ENCODE measurements at regions not wholly inside any gene's neighbourhood (a gene's known extent, or its start where the extent isn't known, plus 50 kb on each side); places are given as distances from the start of the nearest gene placed in this dataset.

DNA sequence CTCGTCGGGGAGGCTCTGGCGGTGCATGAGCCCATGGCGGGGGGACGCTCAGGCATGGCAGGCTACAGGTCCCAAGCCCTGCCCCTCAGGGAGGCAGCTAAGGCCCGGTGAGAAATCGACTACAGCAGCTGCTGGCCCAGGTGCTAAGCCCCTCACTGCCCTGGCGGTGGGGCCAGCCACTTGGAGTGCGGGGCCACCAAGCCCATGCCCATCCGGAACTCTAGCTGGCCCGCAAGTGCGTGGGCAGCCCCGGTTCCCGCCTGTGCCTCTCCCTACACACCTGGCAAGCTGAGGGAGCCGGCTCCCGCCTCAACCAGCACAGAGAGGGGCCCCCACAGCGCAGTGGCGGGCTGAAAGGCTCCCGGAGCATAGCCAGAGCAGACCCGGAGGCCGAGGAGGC lies 1896.9 kb upstream of the CDH6 start:
- intact Hi-C loops (cut with micrococcal nuclease) = no loop called here
- no peaks in the 10 kb centered on the region for H3K36me3 ChIP-seq (ENCODE audit: control insufficient read depth, insufficient read depth, low read length)

DNA sequence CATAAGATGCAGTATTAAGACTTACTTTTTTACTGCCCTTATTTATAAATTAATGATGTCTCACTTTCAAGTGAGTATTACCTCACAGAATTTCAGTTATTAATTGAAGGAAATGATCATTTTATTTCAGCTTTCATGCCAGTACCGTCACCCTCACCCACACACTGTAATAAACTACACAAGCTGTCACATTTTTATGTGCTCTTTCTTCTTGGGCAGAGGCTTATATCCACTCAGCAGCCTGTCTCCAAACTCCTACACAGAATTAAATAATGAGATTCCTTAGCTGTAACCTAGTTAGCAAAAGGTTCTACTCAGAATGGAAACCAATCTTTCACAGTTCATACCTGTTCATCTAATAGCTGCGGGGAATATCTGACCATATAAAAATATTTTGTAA lies 1915.8 kb upstream of the CDH6 start:
- Mint-ChIP-seq H3K36me3 (peaks cover 6% of the 10 kb centered on the region), H3K27ac (no peak overlapping the region), H3K4me3 (no peak overlapping the region), H3K27me3 (ENCODE audit: low read depth in 2 of 2) (no peaks in the 10 kb centered on the region), H3K4me1 (no peaks in the 10 kb centered on the region), H3K9me3 (peaks cover 13 to 20% of the 10 kb centered on the region in 2 donors)
- TF ChIP-seq, protein P1, sequence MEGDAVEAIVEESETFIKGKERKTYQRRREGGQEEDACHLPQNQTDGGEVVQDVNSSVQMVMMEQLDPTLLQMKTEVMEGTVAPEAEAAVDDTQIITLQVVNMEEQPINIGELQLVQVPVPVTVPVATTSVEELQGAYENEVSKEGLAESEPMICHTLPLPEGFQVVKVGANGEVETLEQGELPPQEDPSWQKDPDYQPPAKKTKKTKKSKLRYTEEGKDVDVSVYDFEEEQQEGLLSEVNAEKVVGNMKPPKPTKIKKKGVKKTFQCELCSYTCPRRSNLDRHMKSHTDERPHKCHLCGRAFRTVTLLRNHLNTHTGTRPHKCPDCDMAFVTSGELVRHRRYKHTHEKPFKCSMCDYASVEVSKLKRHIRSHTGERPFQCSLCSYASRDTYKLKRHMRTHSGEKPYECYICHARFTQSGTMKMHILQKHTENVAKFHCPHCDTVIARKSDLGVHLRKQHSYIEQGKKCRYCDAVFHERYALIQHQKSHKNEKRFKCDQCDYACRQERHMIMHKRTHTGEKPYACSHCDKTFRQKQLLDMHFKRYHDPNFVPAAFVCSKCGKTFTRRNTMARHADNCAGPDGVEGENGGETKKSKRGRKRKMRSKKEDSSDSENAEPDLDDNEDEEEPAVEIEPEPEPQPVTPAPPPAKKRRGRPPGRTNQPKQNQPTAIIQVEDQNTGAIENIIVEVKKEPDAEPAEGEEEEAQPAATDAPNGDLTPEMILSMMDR (IDR thresholded peaks at IDR 0.05) = no peak
- Histone ChIP-seq H3K36me3 (ENCODE audit: control insufficient read depth, insufficient read depth, low read length) (no peaks in the 10 kb centered on the region), H3K9me3 (ENCODE audit: control insufficient read depth, insufficient read depth, low read length) (peaks cover 2% of the 10 kb centered on the region), H3K27ac (ENCODE audit: low read length) (no peak overlapping the region), H3K27me3 (ENCODE audit: control insufficient read depth, insufficient read depth, low read length) (no peaks in the 10 kb centered on the region), H3K4me1 (ENCODE audit: control insufficient read depth, insufficient read depth, low read length) (no peaks in the 10 kb centered on the region), H3K4me3 (ENCODE audit: low read length) (no peak overlapping the region)
- DNase-seq (no peak), ATAC-seq (no peak)
- 75% methylated on average over 2 of the region's 2 CpGs for WGBS (ENCODE audit: insufficient coverage)
- intact Hi-C loops (cut with micrococcal nuclease) = no loop called here

More for the DNA sequence above, 1896.9 kb upstream of the CDH6 start:
- Mint-ChIP-seq H3K27me3 (ENCODE audit: low read depth in 2 of 2) (no peaks in the 10 kb centered on the region), H3K27ac (no peak overlapping the region), H3K4me1 (no peaks in the 10 kb centered on the region), H3K9me3 (peaks cover 4 to 7% of the 10 kb centered on the region in 2 donors), H3K4me3 (no peak overlapping the region), H3K36me3 (no peaks in the 10 kb centered on the region)
- 91% methylated on average over 21 of the region's 21 CpGs for WGBS (ENCODE audit: insufficient coverage)
- DNase-seq (no peak), ATAC-seq (no peak)
- H3K27me3 ChIP-seq (ENCODE audit: control insufficient read depth, insufficient read depth, low read length) = no peaks in the 10 kb centered on the region
- H3K9me3 ChIP-seq (ENCODE audit: control insufficient read depth, insufficient read depth, low read length) = peaks cover 17% of the 10 kb centered on the region
- H3K27ac ChIP-seq (ENCODE audit: low read length) = no peak overlapping the region
- TF ChIP-seq, protein P1 (IDR thresholded peaks at IDR 0.05) = no peak
- H3K4me1 ChIP-seq (ENCODE audit: control insufficient read depth, insufficient read depth, low read length) = no peaks in the 10 kb centered on the region
- H3K4me3 ChIP-seq (ENCODE audit: low read length) = no peak overlapping the region

DNA sequence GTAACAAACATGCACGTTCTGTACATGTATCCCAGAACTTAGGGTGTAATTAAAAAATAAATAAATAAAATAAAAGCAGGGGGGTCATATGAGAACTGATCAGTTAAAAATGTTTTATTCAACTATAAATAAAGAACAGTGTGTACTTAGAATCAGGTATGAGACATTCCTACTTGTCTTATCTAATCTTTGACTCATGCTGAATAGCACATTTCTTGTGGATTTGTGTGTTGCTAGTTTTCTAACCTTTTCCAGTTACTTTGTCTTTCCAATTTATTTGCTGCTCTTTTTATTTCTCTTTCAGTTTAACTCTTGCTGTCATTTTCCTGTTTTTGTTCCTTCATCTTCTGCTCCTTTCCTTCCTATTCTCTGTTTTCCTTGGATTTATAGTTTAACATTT lies 1917.1 kb upstream of the CDH6 start:
- DNase-seq (no peak), ATAC-seq (no peak)
- H3K27me3 Mint-ChIP-seq (ENCODE audit: low read depth in 2 of 2) = no peaks in the 10 kb centered on the region
- H3K4me3 Mint-ChIP-seq = no peak overlapping the region
- no peaks in the 10 kb centered on the region for H3K4me1 Mint-ChIP-seq
- Histone ChIP-seq H3K4me1 (ENCODE audit: control insufficient read depth, insufficient read depth, low read length) (no peaks in the 10 kb centered on the region), H3K4me3 (ENCODE audit: low read length) (no peak overlapping the region), H3K9me3 (ENCODE audit: control insufficient read depth, insufficient read depth, low read length) (peaks cover 2% of the 10 kb centered on the region), H3K27me3 (ENCODE audit: control insufficient read depth, insufficient read depth, low read length) (no peaks in the 10 kb centered on the region), H3K27ac (ENCODE audit: low read length) (no peak overlapping the region), H3K36me3 (ENCODE audit: control insufficient read depth, insufficient read depth, low read length) (no peaks in the 10 kb centered on the region)
- TF ChIP-seq, protein P1 (IDR thresholded peaks at IDR 0.05) = no peak
- WGBS (ENCODE audit: insufficient coverage) = 83% methylated on average over 1 of the region's 1 CpG
- no peak overlapping the region for H3K27ac Mint-ChIP-seq
- intact Hi-C loops (cut with micrococcal nuclease) = no loop called here
- peaks cover 11% of the 10 kb centered on the region for H3K36me3 Mint-ChIP-seq
- H3K9me3 Mint-ChIP-seq = peaks cover 14 to 26% of the 10 kb centered on the region in 2 donors

DNA sequence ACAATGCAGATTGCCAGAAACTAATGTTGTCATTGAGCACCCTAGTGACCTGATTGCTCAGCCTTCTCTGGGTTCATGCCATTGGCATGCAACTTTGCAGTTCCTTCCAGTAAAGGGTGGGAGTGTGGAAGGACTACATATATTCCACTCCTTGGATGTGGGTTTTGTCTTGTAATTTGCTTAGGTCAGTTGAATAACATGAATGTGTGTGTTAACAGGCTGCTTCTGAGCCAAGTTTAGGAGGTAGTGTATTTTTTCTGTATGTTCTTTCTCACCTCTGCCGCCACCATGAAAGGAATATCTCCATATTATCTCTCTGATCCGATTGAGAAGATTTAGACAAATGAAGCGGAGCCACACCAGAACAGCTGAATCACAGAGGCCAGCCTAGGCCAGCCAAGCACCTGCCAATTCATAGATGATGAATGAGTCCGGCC lies 1929.6 kb upstream of the CDH6 start:
- peaks cover 9% of the 10 kb centered on the region for H3K36me3 Mint-ChIP-seq

More for the DNA sequence above, 1929.6 kb upstream of the CDH6 start:
- peaks cover 16% of the 10 kb centered on the region in 2 donors for H3K9me3 Mint-ChIP-seq
- no peaks in the 10 kb centered on the region for H3K9me3 ChIP-seq (ENCODE audit: control insufficient read depth, insufficient read depth, low read length)
- no peaks in the 10 kb centered on the region for H3K4me1 Mint-ChIP-seq
- H3K4me3 Mint-ChIP-seq = no peak overlapping the region
- TF ChIP-seq, protein P1 (IDR thresholded peaks at IDR 0.05) = no peak
- WGBS (ENCODE audit: insufficient coverage) = 92% methylated on average over 4 of the region's 4 CpGs
- DNase-seq = no peak
- no peak for ATAC-seq
- H3K27me3 ChIP-seq (ENCODE audit: control insufficient read depth, insufficient read depth, low read length) = no peaks in the 10 kb centered on the region
- H3K4me3 ChIP-seq (ENCODE audit: low read length) = no peak overlapping the region
- H3K27me3 Mint-ChIP-seq (ENCODE audit: low read depth in 2 of 2) = no peaks in the 10 kb centered on the region
- intact Hi-C loops (cut with micrococcal nuclease) = no loop called here
- no peaks in the 10 kb centered on the region for H3K4me1 ChIP-seq (ENCODE audit: control insufficient read depth, insufficient read depth, low read length)
- H3K27ac ChIP-seq (ENCODE audit: low read length) = no peak overlapping the region
- no peak overlapping the region for H3K27ac Mint-ChIP-seq
- H3K36me3 ChIP-seq (ENCODE audit: control insufficient read depth, insufficient read depth, low read length) = no peaks in the 10 kb centered on the region
